ENCODE measurements at regions not wholly inside any gene's neighbourhood (a gene's known extent, or its start where the extent isn't known, plus 50 kb on each side); places are given as distances from the start of the nearest gene placed in this dataset.

DNA sequence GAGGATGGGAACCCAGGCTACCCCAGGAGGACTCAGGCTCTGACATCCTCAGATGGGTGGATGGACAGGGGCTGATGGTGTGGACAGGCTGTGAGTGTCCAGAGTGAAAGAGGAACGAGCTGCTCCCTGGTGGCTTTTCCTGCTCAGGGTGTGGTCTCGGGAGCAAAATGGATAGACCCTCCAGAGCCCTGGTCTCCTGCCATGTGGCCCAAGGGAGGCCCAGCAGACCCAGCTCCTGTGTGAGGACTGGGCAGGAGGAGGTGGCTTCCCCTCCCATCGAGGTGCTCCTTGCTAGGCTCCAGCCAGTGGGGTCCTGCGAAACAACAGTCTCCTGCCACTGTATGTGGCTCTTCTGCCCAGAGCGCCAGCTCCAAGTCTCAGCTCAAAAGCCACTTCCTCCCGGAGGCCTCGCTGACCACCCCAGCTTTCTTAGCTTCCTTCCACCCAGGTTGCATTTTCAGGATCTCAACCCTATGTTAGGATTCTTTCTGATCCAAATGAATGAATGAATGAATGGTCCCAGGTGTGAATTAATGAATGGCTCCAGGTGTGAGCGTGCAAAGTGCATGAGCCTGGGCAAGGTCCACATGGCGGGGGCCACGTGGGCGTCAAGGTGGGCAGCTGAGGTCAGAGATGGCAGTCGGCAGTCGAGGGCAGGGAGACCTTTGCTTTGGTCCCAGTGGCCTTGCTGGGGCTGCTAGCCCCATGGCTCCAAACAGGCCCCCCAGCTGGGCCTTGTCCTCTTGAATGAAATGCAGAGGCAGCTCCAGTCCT lies 120.3 kb upstream of the CIBAR2 start:
- H3K9me1 ChIP-seq (ENCODE audit: control insufficient read depth, extremely low read depth, insufficient read depth, low read length) = no peaks in the 10 kb centered on the region
- peaks cover 4% of the 10 kb centered on the region for H4K20me1 ChIP-seq (ENCODE audit: control insufficient read depth, extremely low read depth, insufficient read depth, low read length)
- no peak overlapping the region for H3K4me2 ChIP-seq (ENCODE audit: control insufficient read depth, extremely low read depth, insufficient read depth, low read depth, low read length)
- DNase-seq (ENCODE audit: low read depth, low spot score) = no peak
- FAIRE-seq = no peak
- H3K9me3 ChIP-seq (ENCODE audit: control insufficient read depth, low read depth, low read length) = no peaks in the 10 kb centered on the region
- no peaks in the 10 kb centered on the region for H3K79me2 ChIP-seq (ENCODE audit: control insufficient read depth, insufficient read depth, low read length)
- no peak overlapping the region for H3K27ac ChIP-seq (ENCODE audit: control insufficient read depth, insufficient read depth, low read length)
- peaks cover 36% of the 10 kb centered on the region for H3K27me3 ChIP-seq (ENCODE audit: control insufficient read depth, extremely low read depth, insufficient read depth, low read length)
- H3K4me3 ChIP-seq (ENCODE audit: control insufficient read depth in 2 of 3, extremely low read depth in 1 of 3, insufficient read depth in 2 of 3, low read depth in 1 of 3, low read length in 3 of 3) = no peak overlapping the region
- no peak overlapping the region for H2AFZ ChIP-seq (ENCODE audit: control insufficient read depth, low read length)
- dilution Hi-C loops (cut with MboI; ENCODE audit: extremely low pct_ligation_motif_present, low sequenced_read_pairs) = no loop called here
- peaks cover 3% of the 10 kb centered on the region for H3K4me1 ChIP-seq (ENCODE audit: control insufficient read depth, extremely low read depth, insufficient read depth, low read length)
- no peak overlapping the region for H3K9ac ChIP-seq (ENCODE audit: control insufficient read depth, extremely low read depth, insufficient read depth, low read length)
- peak; percentile 31 for TF ChIP-seq EZH2 (IDR thresholded peaks at IDR 0.05; ENCODE audit: low read length)
- TF ChIP-seq, protein P1, sequence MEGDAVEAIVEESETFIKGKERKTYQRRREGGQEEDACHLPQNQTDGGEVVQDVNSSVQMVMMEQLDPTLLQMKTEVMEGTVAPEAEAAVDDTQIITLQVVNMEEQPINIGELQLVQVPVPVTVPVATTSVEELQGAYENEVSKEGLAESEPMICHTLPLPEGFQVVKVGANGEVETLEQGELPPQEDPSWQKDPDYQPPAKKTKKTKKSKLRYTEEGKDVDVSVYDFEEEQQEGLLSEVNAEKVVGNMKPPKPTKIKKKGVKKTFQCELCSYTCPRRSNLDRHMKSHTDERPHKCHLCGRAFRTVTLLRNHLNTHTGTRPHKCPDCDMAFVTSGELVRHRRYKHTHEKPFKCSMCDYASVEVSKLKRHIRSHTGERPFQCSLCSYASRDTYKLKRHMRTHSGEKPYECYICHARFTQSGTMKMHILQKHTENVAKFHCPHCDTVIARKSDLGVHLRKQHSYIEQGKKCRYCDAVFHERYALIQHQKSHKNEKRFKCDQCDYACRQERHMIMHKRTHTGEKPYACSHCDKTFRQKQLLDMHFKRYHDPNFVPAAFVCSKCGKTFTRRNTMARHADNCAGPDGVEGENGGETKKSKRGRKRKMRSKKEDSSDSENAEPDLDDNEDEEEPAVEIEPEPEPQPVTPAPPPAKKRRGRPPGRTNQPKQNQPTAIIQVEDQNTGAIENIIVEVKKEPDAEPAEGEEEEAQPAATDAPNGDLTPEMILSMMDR (optimal IDR thresholded peaks at IDR 0.05 in 1 of 3, IDR thresholded peaks at IDR 0.05 in 1 of 3, conservative IDR thresholded peaks at IDR 0.05 in 1 of 3; ENCODE audit: extremely low read depth in 1 of 3, insufficient read depth in 2 of 3, low read length in 3 of 3) = no peak
- H3K36me3 ChIP-seq (ENCODE audit: control insufficient read depth in 2 of 2, extremely low read depth in 1 of 2, insufficient read depth in 2 of 2, low read length in 2 of 2) = no peaks in the 10 kb centered on the region

- FAIRE-seq (no peak), DNase-seq (ENCODE audit: low read depth, low spot score) (no peak)
- H3K4me1 ChIP-seq (ENCODE audit: control insufficient read depth, extremely low read depth, insufficient read depth, low read length) = peaks cover 3% of the 10 kb centered on the region
- no peak overlapping the region for H3K4me3 ChIP-seq (ENCODE audit: control insufficient read depth in 2 of 3, extremely low read depth in 1 of 3, insufficient read depth in 2 of 3, low read depth in 1 of 3, low read length in 3 of 3)
- peaks cover 36% of the 10 kb centered on the region for H3K27me3 ChIP-seq (ENCODE audit: control insufficient read depth, extremely low read depth, insufficient read depth, low read length)
- H3K9me1 ChIP-seq (ENCODE audit: control insufficient read depth, extremely low read depth, insufficient read depth, low read length) = no peaks in the 10 kb centered on the region
- no peak overlapping the region for H3K27ac ChIP-seq (ENCODE audit: control insufficient read depth, insufficient read depth, low read length)
- H2AFZ ChIP-seq (ENCODE audit: control insufficient read depth, low read length) = no peak overlapping the region
- H3K36me3 ChIP-seq (ENCODE audit: control insufficient read depth in 2 of 2, extremely low read depth in 1 of 2, insufficient read depth in 2 of 2, low read length in 2 of 2) = no peaks in the 10 kb centered on the region
- no peak overlapping the region for H3K4me2 ChIP-seq (ENCODE audit: control insufficient read depth, extremely low read depth, insufficient read depth, low read depth, low read length)
- TF ChIP-seq, protein P1 (optimal IDR thresholded peaks at IDR 0.05 in 1 of 3, IDR thresholded peaks at IDR 0.05 in 1 of 3, conservative IDR thresholded peaks at IDR 0.05 in 1 of 3; ENCODE audit: extremely low read depth in 1 of 3, insufficient read depth in 2 of 3, low read length in 3 of 3) = no peak
- TF ChIP-seq EZH2 (IDR thresholded peaks at IDR 0.05; ENCODE audit: low read length) = no peak
- H3K79me2 ChIP-seq (ENCODE audit: control insufficient read depth, insufficient read depth, low read length) = no peaks in the 10 kb centered on the region
- H4K20me1 ChIP-seq (ENCODE audit: control insufficient read depth, extremely low read depth, insufficient read depth, low read length) = peaks cover 4% of the 10 kb centered on the region
- H3K9ac ChIP-seq (ENCODE audit: control insufficient read depth, extremely low read depth, insufficient read depth, low read length) = no peak overlapping the region
- dilution Hi-C loops (cut with MboI; ENCODE audit: extremely low pct_ligation_motif_present, low sequenced_read_pairs) = no loop called here
- H3K9me3 ChIP-seq (ENCODE audit: control insufficient read depth, low read depth, low read length) = no peaks in the 10 kb centered on the region
These were observed 121.2 kb upstream of the CIBAR2 start for GRCh38 chr16:85233516-85233915.
